GM18951 (cell line): ENCODE measurements at regions not wholly inside any gene's neighbourhood (a gene's known extent, or its start where the extent isn't known, plus 50 kb on each side); places are given as distances from the start of the nearest gene placed in this dataset.

Experiments used
- POLR2A ChIP-seq: IDR thresholded peaks from 4 replicates; pipeline ENCODE4 v1.6.1; 2011; ENCODE audit warnings: mild to moderate bottlenecking; ENCODE audit not compliant: insufficient read length, insufficient read depth; ENCODE audit errors: extremely low read depth
- in situ Hi-C: fragments of 300-500 bp; cut with MboI; formaldehyde crosslinking; loops from one replicate; pipeline ENCODE4 v1.12.0; 2022; ENCODE audit warnings: low sequenced_read_pairs, mixed read lengths, inconsistent platforms; ENCODE audit not compliant: unreplicated experiment

GRCh38 chr5:2330325-2331130 lies 420.9 kb downstream of the IRX2 start:
- no peak for TF ChIP-seq POLR2A
- in situ Hi-C loops: no loop called here

GRCh38 chr5:2329741-2330140 lies 421.7 kb downstream of the IRX2 start:
- no peak for TF ChIP-seq POLR2A
- in situ Hi-C loops: no loop called here

- in situ Hi-C loops: no loop called here
- no peak for TF ChIP-seq POLR2A
Measured at GRCh38 chr5:2326601-2327000, 424.9 kb downstream of the IRX2 start.

GRCh38 chr5:2324788-2325187 lies 426.7 kb downstream of the IRX2 start:
- in situ Hi-C loops: no loop called here
- TF ChIP-seq POLR2A: no peak

GRCh38 chr5:2320611-2321010 lies 430.9 kb downstream of the IRX2 start:
- in situ Hi-C loops: no loop called here
- no peak for TF ChIP-seq POLR2A

- in situ Hi-C loops: no loop called here
- no peak for TF ChIP-seq POLR2A
Measured at GRCh38 chr5:2317540-2317939, 433.9 kb downstream of the IRX2 start.

- TF ChIP-seq POLR2A: no peak
- in situ Hi-C loops: no loop called here
Measured at GRCh38 chr5:2311851-2312250, 429.1 kb upstream of the IRX4 start.

GRCh38 chr5:2310946-2311345 lies 428.2 kb upstream of the IRX4 start:
- TF ChIP-seq POLR2A: no peak
- in situ Hi-C loops: no loop called here

GRCh38 chr5:2307631-2308030 lies 424.9 kb upstream of the IRX4 start:
- TF ChIP-seq POLR2A: no peak
- in situ Hi-C loops: no loop called here

- TF ChIP-seq POLR2A: no peak
Measured at GRCh38 chr5:2306711-2307110, 424.0 kb upstream of the IRX4 start.

GRCh38 chr5:2303431-2304100 lies 420.8 kb upstream of the IRX4 start:
- in situ Hi-C loops: no loop called here
- TF ChIP-seq POLR2A: no peak

More at GRCh38 chr5:2306711-2307110, 424.0 kb upstream of the IRX4 start:
- in situ Hi-C loops: no loop called here

GRCh38 chr5:2302169-2302568 lies 419.4 kb upstream of the IRX4 start:
- no peak for TF ChIP-seq POLR2A
- in situ Hi-C loops: no loop called here

GRCh38 chr5:2300861-2301574 lies 418.3 kb upstream of the IRX4 start:
- in situ Hi-C loops: no loop called here
- no peak for TF ChIP-seq POLR2A
